HT1080 (cell line): ENCODE measurements at regions not wholly inside any gene's neighbourhood (a gene's known extent, or its start where the extent isn't known, plus 50 kb on each side); places are given as distances from the start of the nearest gene placed in this dataset.
"Not testable (repeated sequence)": the region's sequence is repeated elsewhere in the genome, so short reads cannot be mapped to it uniquely, and the experiment has no call there.

Experiments
- DNase-seq: peaks from one replicate; pipeline ENCODE4 v3.0.0-alpha.2; 2015; ENCODE audit warnings: low read depth

DNA sequence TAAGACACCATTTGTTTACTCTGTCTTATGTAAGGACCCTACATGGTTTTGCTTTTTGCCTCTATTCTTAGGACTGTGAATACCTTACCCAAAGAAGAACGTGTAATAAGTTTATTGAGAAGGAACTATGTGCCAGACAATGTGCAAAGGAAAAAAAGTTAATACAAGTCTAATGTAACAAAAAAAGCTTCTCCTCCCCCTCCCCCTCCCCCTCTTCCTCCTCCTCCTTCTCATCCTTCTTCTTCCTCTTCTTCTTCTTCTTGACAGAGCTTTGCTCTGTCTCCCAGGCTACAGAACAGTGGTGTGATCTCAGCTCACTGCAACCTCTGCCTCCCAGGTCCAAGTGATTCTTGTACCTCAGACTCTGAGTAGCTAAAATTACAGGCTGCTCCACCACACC, 50.9 kb upstream of the MITF start:
- DNase-seq = no peak

DNA sequence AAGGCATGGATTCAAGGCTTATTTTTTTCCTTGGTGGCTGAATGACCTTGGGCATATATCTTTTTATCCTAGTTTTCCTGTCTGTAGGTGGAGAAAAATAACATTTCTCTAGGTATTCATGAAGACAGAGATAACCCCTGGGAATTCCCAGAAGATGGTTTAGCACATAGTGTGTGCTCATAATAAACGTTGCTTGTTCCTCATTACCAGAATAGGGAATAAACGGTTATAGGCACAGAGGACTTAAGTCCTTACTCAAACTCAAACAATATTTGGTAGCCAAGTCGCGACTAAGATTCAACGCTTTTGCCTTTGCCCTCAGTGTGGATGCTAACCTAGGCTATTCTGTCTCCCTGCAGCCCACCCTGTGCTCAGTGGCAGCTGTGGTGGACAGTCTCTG, 51.6 kb upstream of the MITF start:
- no peak for DNase-seq

DNA sequence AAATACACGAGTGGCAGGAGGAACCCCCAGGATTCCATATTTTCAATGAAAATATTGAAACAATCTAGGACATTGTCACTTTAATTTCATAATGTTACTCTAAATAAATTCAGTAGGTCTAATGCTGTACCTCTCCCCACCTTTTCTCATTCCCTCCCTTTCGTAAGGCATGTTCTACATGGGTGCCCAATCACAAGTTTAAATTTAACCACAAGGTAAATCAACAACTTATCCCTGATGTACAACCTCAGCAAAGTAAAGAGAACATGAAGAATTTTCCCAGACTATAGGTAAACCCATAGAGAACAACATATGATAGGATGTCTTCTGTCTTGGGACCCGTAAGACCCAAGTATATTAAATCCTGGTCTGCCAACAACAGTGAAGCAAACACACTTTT, 53.2 kb upstream of the MITF start:
- no peak for DNase-seq

DNA sequence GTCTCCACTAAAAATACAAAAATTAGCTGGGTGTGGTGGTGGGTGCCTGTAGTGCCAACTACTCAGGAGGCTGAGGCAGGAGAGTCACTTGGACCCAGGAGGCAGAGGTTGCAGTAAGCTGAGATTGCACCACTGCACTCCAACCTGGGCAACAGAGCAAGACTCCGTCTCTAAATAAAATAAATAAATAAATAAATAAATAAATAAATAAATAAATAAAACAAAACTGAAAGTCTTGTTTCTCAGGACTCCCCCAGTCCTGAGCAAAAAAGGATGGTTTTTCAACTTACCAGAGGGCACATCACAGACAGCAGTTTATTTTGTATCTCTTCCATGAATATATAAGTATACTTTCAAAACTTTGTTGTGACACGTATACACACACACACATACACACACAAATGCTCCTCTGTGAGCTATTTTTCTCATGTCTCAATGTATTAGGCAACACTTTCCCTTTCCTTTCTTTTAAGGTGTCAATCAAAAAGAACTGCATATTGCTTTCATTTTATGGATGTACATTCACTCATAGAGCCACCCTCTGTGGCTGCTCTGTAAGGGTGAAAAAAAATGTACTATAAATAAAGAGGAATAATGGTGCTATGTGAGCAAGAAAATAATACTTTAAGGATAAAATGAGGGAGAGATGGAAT, 54.8 kb upstream of the MITF start:
- DNase-seq = no peak

- DNase-seq = no peak
Observed at GRCh38 chr3:69683082-69683806, 56.0 kb upstream of the MITF start.

GRCh38 chr3:69677456-69677855, 61.8 kb upstream of the MITF start:
- not testable (repeated sequence) for DNase-seq

GRCh38 chr3:69675786-69676530, 63.3 kb upstream of the MITF start:
- no peak for DNase-seq

DNA sequence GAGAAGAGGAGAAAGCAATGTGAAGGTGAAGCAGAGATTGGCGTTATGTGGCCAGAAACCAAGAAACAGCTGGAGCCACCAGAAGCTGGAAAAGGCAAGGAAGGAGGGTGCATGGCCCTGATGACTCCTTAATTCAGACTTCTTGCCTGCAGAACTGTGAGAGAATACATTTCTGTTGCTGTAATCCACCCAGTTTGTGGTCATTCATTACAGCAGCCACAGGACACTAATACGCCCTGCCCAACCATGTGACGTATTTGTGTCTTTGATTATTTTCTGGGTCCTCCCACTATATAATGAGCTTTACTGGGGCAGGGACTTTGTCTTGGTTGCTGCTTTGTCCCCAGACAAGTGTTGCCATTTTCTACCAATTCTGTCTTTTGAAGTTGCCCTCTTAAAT, 64.5 kb upstream of the MITF start:
- DNase-seq = no peak

DNA sequence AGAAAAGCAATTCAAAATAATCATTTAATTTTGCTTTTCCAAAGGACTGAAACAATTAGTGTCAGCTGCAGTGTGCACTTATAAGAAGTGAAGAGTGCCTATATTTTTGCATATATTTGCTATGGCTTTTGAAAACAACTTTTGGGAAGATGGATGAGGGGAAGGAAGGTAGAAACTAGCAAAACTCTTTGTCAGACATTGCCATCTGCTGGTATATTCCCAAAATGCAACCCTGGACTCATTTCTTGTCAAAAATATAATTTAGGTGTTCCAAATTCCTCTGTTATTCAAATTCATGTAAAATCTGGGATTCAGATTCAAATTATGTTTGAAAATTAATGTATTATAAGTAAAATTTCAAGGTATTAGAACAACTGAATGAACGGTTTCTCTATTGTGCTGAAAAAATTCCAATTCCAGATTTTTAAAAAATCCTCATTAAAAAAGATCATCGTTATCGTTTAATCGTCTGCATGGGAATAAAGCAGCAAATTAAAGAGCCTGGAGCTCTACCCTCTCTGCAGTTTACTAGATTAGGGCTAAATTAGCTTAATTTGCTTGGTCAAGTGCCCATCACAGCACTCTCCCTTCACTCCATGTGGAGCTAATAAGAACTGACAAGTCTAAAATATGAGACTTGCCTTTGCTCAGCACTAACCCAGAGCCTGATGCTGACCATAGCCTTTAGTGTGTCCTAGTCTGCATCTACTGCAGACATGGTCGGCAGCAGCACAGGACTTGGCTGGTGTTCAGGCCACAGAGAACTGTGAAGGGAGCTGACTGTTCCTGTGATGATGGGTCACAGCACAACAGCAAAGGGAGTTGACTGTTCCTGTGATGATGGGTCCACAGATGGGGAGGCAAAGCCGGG, 67.9 kb upstream of the MITF start:
- DNase-seq = peak; percentile 58

DNA sequence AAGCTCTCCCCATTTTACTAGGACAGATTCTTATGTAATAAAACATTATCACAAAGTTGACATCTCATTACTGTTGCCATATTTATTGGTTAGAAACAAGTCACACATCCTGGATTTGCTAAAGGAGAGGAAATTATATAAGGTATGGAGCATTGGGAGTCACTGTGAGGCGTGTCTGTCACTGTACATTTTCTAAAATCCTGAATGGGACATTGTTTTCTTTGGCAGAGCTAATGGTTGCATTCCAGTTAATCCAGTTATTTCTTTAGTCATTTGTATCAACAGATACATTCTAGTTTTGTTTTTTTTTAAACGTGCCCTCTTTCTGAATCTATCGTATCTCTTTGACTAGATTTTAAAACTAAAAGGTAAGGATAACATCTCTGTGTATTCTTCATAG, 70.2 kb upstream of the MITF start:
- no peak for DNase-seq

DNA sequence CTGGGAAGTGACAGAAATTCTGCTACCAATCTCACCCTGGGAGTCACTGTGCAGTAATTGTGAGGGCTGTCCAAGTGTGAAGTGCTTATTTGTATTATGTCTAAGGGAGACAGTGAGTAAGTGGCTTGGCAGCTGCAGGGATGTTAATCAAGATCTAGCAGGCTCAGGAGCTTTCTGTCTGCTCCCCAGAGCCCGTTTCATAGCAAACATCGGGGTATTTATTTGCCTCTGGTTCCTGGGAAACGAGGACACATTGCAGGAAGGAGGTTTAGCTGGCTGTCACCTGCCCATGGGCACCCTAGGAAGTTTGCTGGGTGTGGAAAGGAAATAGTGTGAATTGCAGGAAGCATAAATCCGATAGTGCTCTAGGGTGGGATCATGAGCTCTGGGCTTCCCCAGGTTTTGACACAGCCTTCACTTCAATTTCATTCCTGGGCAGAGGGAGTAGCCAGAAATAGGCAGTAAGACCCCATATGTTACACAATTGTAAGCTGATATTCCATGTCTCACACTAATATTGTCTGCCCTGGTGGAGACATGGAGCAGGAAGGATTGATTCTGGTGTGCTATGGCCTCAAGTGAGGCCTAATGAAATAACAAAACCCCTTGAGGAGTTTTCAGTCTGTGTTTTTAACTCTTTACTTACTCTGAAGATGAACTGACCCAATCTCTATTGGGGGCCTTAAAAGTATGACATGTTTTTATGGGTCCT, 74.1 kb upstream of the MITF start:
- peak; percentile 67 for DNase-seq

DNA sequence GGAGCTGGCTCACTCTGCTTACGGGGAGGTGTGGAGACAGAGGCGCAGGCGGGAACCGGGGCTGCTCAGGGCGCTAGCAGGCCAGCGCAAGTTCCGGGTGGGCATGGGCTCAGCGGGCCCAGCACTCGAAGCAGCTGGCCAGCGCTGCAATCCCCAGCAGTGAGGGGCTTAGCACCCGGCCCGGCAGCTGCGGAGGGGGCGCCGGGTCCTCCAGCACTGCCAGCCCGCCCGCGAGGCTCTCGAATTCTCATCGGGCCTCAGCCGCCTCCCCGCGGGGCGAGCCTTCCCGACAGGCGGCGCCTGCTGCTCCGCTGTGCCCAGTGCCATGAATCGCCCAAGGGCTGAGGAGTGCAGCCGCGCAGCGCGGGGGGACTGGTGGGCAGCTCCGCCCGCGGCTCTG, 78.6 kb upstream of the MITF start:
- DNase-seq = no peak

DNA sequence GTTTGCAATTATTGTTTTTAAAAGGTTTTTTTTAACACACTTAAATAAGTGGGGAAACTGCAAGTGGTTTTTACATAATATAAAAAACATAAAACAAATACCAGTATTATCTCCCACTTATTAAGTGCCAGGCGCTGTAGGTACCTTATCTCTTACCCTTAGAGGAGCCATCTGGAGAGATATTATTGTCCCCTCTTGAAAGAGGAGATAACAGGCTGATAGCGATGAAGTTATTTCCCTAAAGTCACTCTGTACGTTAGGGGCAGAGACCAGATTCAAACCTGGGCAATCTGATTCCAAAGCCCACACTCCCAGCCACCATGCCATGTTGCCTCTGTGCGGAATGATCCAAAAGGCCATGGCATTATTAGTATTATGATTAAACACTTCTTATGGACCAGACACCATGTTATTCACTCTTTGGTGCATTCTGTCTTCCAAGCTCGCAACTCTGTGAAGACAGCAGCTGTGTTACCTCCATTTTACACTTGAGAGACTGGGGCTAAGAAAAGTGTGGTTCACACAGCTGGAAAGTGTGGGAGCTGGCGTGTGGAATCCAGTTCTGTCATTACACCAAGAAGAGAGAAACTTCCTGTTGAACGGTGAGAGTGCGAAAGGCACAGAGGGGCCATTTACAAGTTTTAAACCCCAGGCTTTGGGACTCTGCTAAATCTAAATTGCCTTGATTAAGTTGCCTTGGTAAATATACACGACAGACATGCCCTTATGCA, 79.9 kb upstream of the MITF start:
- no peak for DNase-seq

DNA sequence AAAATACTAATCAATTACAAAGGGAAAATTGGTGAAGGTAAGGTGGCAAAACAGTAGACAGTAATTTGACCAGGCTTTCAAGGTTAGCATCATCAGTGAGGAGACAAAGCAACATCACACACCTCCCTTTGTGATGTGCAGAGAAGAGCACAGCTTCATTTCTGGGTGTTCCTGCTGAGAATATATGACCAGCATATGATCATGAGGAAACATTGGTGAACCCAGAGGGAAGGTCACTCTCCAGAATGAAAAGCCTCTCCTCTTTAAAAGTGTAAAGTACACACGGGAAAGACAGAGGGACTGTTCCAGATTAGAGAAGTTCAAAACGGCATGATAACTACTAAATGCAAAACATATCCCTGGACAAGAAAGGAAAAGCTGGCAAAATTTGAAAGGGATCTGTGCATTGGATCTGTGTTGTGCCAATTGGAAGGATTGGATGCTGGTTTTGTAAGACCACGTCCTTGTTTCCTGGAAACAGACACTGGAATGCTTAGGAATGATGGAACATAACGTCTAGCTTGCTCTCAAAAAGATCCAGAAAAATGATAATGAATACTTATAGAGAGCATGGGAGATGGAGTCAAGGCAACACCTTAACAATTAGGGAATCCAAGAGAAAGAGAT, 80.6 kb upstream of the MITF start:
- no peak for DNase-seq

DNA sequence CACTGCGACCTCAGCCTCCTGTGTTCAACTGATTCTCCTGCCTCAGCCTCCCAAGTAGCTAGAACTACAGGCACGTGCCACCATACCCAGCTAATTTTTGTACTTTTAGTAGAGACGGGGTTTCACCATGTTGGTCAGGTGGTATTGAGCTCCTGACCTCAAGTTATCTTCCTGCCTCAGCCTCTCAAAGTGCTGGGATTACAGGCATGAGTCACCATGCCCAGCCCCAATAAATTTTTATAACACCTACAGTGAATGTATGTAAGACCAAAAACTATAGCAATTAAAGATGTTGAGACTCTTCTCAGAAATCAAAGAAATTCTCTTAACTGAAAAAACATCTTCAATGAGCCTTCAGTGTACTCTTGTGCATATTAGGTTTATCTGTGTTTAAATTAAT, 82.2 kb upstream of the MITF start:
- DNase-seq = peak; percentile 39

DNA sequence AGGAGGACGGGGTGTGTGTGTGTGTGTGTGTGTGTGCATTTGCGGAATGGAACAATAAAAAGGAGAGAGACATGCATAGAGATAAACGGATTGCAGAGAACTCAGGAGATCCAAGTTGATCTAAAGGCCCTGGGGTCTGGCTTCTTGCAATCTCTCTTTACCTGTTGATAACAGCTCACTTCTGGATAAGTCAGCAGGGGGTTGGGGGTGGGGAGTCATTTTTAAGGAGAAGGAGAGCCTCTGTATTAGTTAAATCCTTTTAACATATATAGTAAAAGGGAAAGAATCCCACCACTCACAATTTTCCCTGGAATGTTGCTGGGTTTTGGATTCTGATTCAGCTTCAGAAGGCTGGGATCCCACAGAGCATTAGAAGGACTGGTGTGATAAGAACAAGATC, 87.5 kb upstream of the MITF start:
- DNase-seq = no peak

DNA sequence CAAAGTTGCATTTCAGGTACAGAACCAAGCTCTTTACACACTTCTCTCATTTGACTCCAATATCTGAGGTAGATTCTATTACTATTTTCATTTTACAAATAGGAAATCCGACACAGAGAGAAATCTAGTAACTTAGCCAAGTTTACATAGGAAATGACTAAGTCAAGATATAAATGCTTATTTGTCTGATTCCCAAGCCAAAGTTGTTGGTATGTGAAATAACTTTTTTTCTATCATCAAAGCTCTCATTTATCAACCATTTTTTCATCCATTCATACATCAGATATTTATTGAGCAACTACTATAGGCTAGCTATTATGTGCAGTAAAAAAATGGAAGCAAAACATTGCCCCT, 89.2 kb upstream of the MITF start:
- peak; percentile 50 for DNase-seq

DNA sequence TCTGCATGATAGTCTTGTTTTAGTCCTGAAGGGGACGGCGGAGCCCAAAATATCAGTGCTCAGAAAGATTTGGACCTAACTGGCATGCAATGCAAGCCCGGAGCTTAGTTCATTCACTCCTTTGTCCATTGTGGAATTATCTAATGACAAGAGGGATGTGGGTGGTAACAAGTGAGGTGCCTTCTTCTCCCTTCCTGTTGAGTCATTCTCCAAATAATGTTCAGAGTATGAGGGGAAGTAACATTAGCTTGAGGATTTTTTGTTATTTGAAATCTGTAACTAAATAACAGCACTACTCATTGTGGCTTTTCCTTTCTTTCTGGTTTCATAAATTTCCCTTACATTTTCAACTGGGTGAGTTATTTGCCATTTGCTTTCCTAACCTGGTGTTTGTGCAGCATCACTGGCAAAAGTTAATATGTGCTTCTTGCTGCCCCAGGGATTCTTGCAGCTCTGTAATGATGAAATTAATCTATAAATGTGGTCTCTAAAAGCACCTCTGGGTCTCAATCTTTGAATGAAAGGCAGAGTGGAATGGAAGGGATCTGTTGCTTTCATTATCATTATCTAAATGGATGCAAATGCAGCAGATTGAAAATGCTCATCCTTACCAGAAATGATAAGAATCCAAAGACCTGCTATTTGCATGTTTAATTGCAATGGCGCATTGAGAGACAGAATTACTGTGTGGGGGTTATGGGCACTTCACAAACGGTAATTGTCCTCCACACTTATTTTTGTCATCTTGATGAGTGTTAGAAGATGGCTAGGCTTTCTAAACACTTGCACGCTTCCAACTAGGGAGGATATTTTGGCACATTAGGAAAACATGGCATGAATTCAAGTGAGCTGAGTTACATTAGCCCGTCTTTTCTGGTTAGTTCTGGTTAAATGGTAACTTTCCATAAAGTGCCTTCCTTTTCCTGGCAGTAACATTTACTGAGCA, 89.9 kb upstream of the MITF start:
- DNase-seq = peak; percentile 90

DNA sequence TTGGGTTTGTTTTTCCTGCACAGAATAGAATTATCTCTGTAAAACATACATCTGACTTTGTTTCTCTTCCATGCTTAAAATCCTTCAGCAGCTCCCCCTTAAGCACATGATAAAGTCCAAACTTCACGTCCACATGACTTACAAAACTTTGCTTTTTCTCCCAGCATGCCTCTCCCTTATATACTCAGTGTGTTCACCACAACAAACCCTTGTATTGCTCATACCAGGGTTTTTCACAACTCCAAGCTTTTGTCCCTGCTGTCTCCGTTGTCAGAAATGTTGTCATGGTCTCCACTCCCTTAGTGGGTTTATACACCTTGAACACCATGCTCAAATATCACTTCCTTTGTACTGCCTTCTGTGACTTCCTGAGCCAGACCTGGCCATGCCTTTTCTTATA, 91.1 kb upstream of the MITF start:
- no peak for DNase-seq
